Keratinocyte (primary cell): ENCODE measurements at regions not wholly inside any gene's neighbourhood (a gene's known extent, or its start where the extent isn't known, plus 50 kb on each side); places are given as distances from the start of the nearest gene placed in this dataset.
A peak's percentile ranks its signal among the peaks of the same experiment; 100 is the strongest.

Experiments used
- DNase-seq: peaks from one replicate; pipeline ENCODE4 v3.0.0-alpha.2; 2011; ENCODE audit warnings: low read depth, missing footprints, low spot score
- FAIRE-seq: peaks from 2 replicates; lab custom pipeline; 2011; peaks lifted over from hg19 to GRCh38; lab: Jason Lieb, UNC
- H2AFZ ChIP-seq: 2 replicates; pipeline ENCODE4 v1.6.0; 2012; ENCODE audit warnings: low read length, control low read depth, inconsistent platforms; ENCODE audit not compliant: control insufficient read depth
- H3K27ac ChIP-seq: 2 replicates; pipeline ENCODE4 v1.5.1; 2011; ENCODE audit warnings: low read length; ENCODE audit not compliant: control insufficient read depth, insufficient read depth
- H3K27me3 ChIP-seq: 3 replicates; pipeline ENCODE4 v1.6.0; 2011; ENCODE audit warnings: low read length; ENCODE audit not compliant: control insufficient read depth, insufficient read depth; ENCODE audit errors: extremely low read depth
- H3K36me3 ChIP-seq, 2 experiments: 2 replicates in 1 of 2; 3 replicates in 1 of 2; pipeline ENCODE4 v1.5.1; 2011; ENCODE audit warnings: low read length in 2 of 2, mild to moderate bottlenecking in 1 of 2; ENCODE audit not compliant: control insufficient read depth in 2 of 2, insufficient read depth in 2 of 2; ENCODE audit errors: extremely low read depth in 1 of 2
- H3K4me1 ChIP-seq: 3 replicates; pipeline ENCODE4 v1.5.1; 2011; ENCODE audit warnings: low read length; ENCODE audit not compliant: control insufficient read depth, insufficient read depth; ENCODE audit errors: extremely low read depth
- H3K4me2 ChIP-seq: 3 replicates; pipeline ENCODE4 v1.6.0; 2011; ENCODE audit warnings: low read depth, low read length; ENCODE audit not compliant: control insufficient read depth, insufficient read depth; ENCODE audit errors: extremely low read depth
- H3K4me3 ChIP-seq, 3 experiments: fragments of 200-600 bp in 1 of 3; sonication (generic) in 1 of 3; 2 replicates in 2 of 3; 3 replicates in 1 of 3; pipeline ENCODE4 v1.5.1; 2011 to 2016; ENCODE audit warnings: low read length in 3 of 3, mild to moderate bottlenecking in 3 of 3, control low read depth in 2 of 3, inconsistent platforms in 1 of 3, low read depth in 1 of 3, mixed read lengths in 1 of 3, mixed run types in 1 of 3, moderate library complexity in 1 of 3; ENCODE audit not compliant: control insufficient read depth in 2 of 3, insufficient read depth in 2 of 3; ENCODE audit errors: extremely low read depth in 1 of 3
- H3K79me2 ChIP-seq: 2 replicates; pipeline ENCODE4 v1.6.0; 2012; ENCODE audit warnings: low read length; ENCODE audit not compliant: control insufficient read depth, insufficient read depth
- H3K9ac ChIP-seq: 3 replicates; pipeline ENCODE4 v1.6.0; 2011; ENCODE audit warnings: low read length; ENCODE audit not compliant: control insufficient read depth, insufficient read depth; ENCODE audit errors: extremely low read depth
- H3K9me1 ChIP-seq: 3 replicates; pipeline ENCODE4 v1.6.0; 2011; ENCODE audit warnings: low read length; ENCODE audit not compliant: control insufficient read depth, insufficient read depth; ENCODE audit errors: extremely low read depth
- H3K9me3 ChIP-seq: 2 replicates; pipeline ENCODE4 v1.5.1; 2012; ENCODE audit warnings: low read depth, low read length; ENCODE audit not compliant: control insufficient read depth
- H4K20me1 ChIP-seq: 3 replicates; pipeline ENCODE4 v1.6.0; 2011; ENCODE audit warnings: low read length; ENCODE audit not compliant: control insufficient read depth, insufficient read depth; ENCODE audit errors: extremely low read depth
- CTCF ChIP-seq, 3 experiments: IDR thresholded peaks in 1 of 3; conservative IDR thresholded peaks in 1 of 3; optimal IDR thresholded peaks in 1 of 3; 2 replicates in 2 of 3; 3 replicates in 1 of 3; pipeline versions ENCODE3 to v1.5.1; 2011; ENCODE audit warnings: low read length in 3 of 3, mild to moderate bottlenecking in 3 of 3, moderate library complexity in 2 of 3, control low read depth in 1 of 3, inconsistent platforms in 1 of 3; ENCODE audit not compliant: insufficient read depth in 2 of 3; ENCODE audit errors: extremely low read depth in 1 of 3
- EZH2 ChIP-seq: IDR thresholded peaks from one replicate; pipeline ENCODE4 v1.6.1; 2012; ENCODE audit warnings: inconsistent platforms, mild to moderate bottlenecking, low read length, moderate library complexity
- dilution Hi-C: fragments of 300-500 bp; cut with MboI; formaldehyde crosslinking; loops from one replicate; pipeline ENCODE4 v1.7.0; 2020; ENCODE audit warnings: low sequenced_read_pairs; ENCODE audit not compliant: extremely low pct_ligation_motif_present

- Histone ChIP-seq H2AFZ (no peak overlapping the region), H4K20me1 (no peaks in the 10 kb centered on the region), H3K27me3 (no peaks in the 10 kb centered on the region), H3K27ac (no peak overlapping the region), H3K9me3 (no peaks in the 10 kb centered on the region), H3K79me2 (no peaks in the 10 kb centered on the region), H3K4me2 (no peak overlapping the region), H3K4me3 (no peak overlapping the region), H3K9me1 (no peaks in the 10 kb centered on the region), H3K36me3 (no peaks in the 10 kb centered on the region), H3K4me1 (no peaks in the 10 kb centered on the region), H3K9ac (no peak overlapping the region)
- no peak for FAIRE-seq
- no peak for DNase-seq
- no peak for TF ChIP-seq EZH2
- TF ChIP-seq CTCF (optimal IDR thresholded peaks at IDR 0.05 in 1 of 3, IDR thresholded peaks at IDR 0.05 in 1 of 3, conservative IDR thresholded peaks at IDR 0.05 in 1 of 3; ENCODE audit: extremely low read depth in 1 of 3, insufficient read depth in 2 of 3, low read length in 3 of 3) = no peak
- dilution Hi-C loops = no loop called here
Observed at GRCh38 chr11:128349650-128350299, 237.6 kb downstream of the ETS1 start.

- Histone ChIP-seq H3K36me3 (no peaks in the 10 kb centered on the region), H3K4me2 (no peak overlapping the region), H3K4me1 (no peaks in the 10 kb centered on the region), H4K20me1 (no peaks in the 10 kb centered on the region), H3K27ac (no peak overlapping the region), H3K4me3 (no peak overlapping the region), H3K79me2 (no peaks in the 10 kb centered on the region), H3K27me3 (no peaks in the 10 kb centered on the region), H2AFZ (no peak overlapping the region), H3K9ac (no peak overlapping the region), H3K9me3 (no peaks in the 10 kb centered on the region), H3K9me1 (no peaks in the 10 kb centered on the region)
- DNase-seq = no peak
- FAIRE-seq = peak; percentile 74
- TF ChIP-seq CTCF (optimal IDR thresholded peaks at IDR 0.05 in 1 of 3, IDR thresholded peaks at IDR 0.05 in 1 of 3, conservative IDR thresholded peaks at IDR 0.05 in 1 of 3; ENCODE audit: extremely low read depth in 1 of 3, insufficient read depth in 2 of 3, low read length in 3 of 3) = no peak
- no peak for TF ChIP-seq EZH2
- dilution Hi-C loops = no loop called here
Observed at GRCh38 chr11:128346804-128347203, 240.6 kb downstream of the ETS1 start.
